Neural cell (in vitro differentiated cells): ENCODE measurements at regions not wholly inside any gene's neighbourhood (a gene's known extent, or its start where the extent isn't known, plus 50 kb on each side); places are given as distances from the start of the nearest gene placed in this dataset.

Experiments used
- H2AFZ ChIP-seq: fragments of 200-600, 300-800 bp; sonication (generic), shearing (Covaris generic); 2 replicates; pipeline ENCODE4 v1.6.0; 2014; ENCODE audit warnings: low read depth, mild to moderate bottlenecking, antibody characterized with exemption, low read length, moderate library complexity
- H3F3A ChIP-seq: fragments of 200-600 bp; shearing (Covaris generic); 2 replicates; pipeline ENCODE4 v1.6.1; 2016; ENCODE audit warnings: mild to moderate bottlenecking, moderate library complexity, mixed read lengths, antibody characterized with exemption, low read length; ENCODE audit not compliant: insufficient read depth, poor library complexity, severe bottlenecking
- H3K27ac ChIP-seq: fragments of 200-600, 300-800 bp; sonication (generic), shearing (Covaris generic); 2 replicates; pipeline ENCODE4 v1.5.1; 2014; ENCODE audit warnings: mild to moderate bottlenecking, low read length, moderate library complexity
- H3K27me3 ChIP-seq: fragments of 300-800, 200-600 bp; sonication (generic), shearing (Covaris generic); 2 replicates; pipeline ENCODE4 v1.6.0; 2014; ENCODE audit warnings: mild to moderate bottlenecking, low read depth, low read length, moderate library complexity; ENCODE audit not compliant: insufficient read depth
- H3K36me3 ChIP-seq: fragments of 300-800, 200-600 bp; sonication (generic), shearing (Covaris generic); 2 replicates; pipeline ENCODE4 v1.5.1; 2014; ENCODE audit warnings: mild to moderate bottlenecking, antibody characterized with exemption, low read length, moderate library complexity; ENCODE audit not compliant: insufficient read depth
- H3K4me2 ChIP-seq: fragments of 300-800, 200-600 bp; sonication (generic), shearing (Covaris generic); 2 replicates; pipeline ENCODE4 v1.6.0; 2014; ENCODE audit warnings: mild to moderate bottlenecking, low read length
- H3K4me3 ChIP-seq: fragments of 300-800, 200-600 bp; sonication (generic), shearing (Covaris generic); 2 replicates; pipeline ENCODE4 v1.5.1; 2014; ENCODE audit warnings: mild to moderate bottlenecking, low read length, moderate library complexity
- H3K79me2 ChIP-seq: fragments of 200-600 bp; shearing (Covaris generic); replicated peaks from 2 replicates; pipeline ENCODE4 v1.6.0; 2014; ENCODE audit warnings: mild to moderate bottlenecking, low read length, moderate library complexity; ENCODE audit not compliant: insufficient read depth
- H3K9ac ChIP-seq: fragments of 300-800, 200-600 bp; sonication (generic), shearing (Covaris generic); 2 replicates; pipeline ENCODE4 v1.6.1; 2016; ENCODE audit warnings: mild to moderate bottlenecking, low read length, mixed read lengths
- H3K9me2 ChIP-seq: fragments of 200-600 bp; shearing (Covaris generic); 2 replicates; pipeline ENCODE4 v1.6.1; 2016; ENCODE audit warnings: mild to moderate bottlenecking, low read length, mixed read lengths; ENCODE audit not compliant: insufficient read depth
- H3K9me3 ChIP-seq: fragments of 200-600, 300-800 bp; sonication (generic), shearing (Covaris generic); 2 replicates; pipeline ENCODE4 v1.6.1; 2016; ENCODE audit warnings: mild to moderate bottlenecking, mixed run types, low read length, moderate library complexity, mixed read lengths
- H4K20me1 ChIP-seq: fragments of 200-600 bp; shearing (Covaris generic); 2 replicates; pipeline ENCODE4 v1.6.1; 2016; ENCODE audit warnings: mild to moderate bottlenecking, mixed run types; ENCODE audit not compliant: insufficient read depth
- CTCF ChIP-seq: fragments of 450-650 bp; IDR thresholded peaks from 2 replicates; pipeline ENCODE4 v1.5.1; 2014; ENCODE audit warnings: antibody characterized with exemption, mild to moderate bottlenecking, moderate library complexity; ENCODE audit not compliant: poor library complexity, severe bottlenecking
- EP300 ChIP-seq: fragments of 450-650 bp; conservative IDR thresholded peaks from 2 replicates; pipeline ENCODE4 v1.6.1; 2014; ENCODE audit warnings: antibody characterized with exemption, mild to moderate bottlenecking, moderate library complexity; ENCODE audit not compliant: poor library complexity, severe bottlenecking
- EZH2 ChIP-seq: fragments of 200-600, 300-800 bp; shearing (Covaris generic), sonication (generic); IDR thresholded peaks from 2 replicates; pipeline ENCODE4 v1.6.1; 2014; ENCODE audit warnings: antibody characterized with exemption, low read length, borderline replicate concordance, mild to moderate bottlenecking; ENCODE audit not compliant: insufficient read depth, poor library complexity, severe bottlenecking
- MXI1 ChIP-seq: fragments of 450-650 bp; conservative IDR thresholded peaks from 2 replicates; pipeline ENCODE4 v1.6.1; 2014; ENCODE audit warnings: antibody characterized with exemption, mild to moderate bottlenecking; ENCODE audit not compliant: poor library complexity, severe bottlenecking
- POLR2AphosphoS5 ChIP-seq: IDR thresholded peaks from 2 replicates; pipeline ENCODE4 v1.6.1; 2012
- RAD21 ChIP-seq: fragments of 450-650 bp; conservative IDR thresholded peaks from 2 replicates; pipeline ENCODE4 v1.6.1; 2014; ENCODE audit warnings: antibody characterized with exemption, mild to moderate bottlenecking, moderate library complexity
- SMC3 ChIP-seq: fragments of 450-650 bp; conservative IDR thresholded peaks from 2 replicates; pipeline ENCODE4 v1.6.1; 2014; ENCODE audit warnings: antibody characterized with exemption, mild to moderate bottlenecking, moderate library complexity; ENCODE audit not compliant: poor library complexity
- TAF1 ChIP-seq: IDR thresholded peaks from 2 replicates; pipeline ENCODE4 v1.6.1; 2012; ENCODE audit warnings: low read depth
- TF ChIP-seq, protein P1 (sequence below): IDR thresholded peaks from 2 replicates; pipeline ENCODE4 v1.6.1; 2012; ENCODE audit warnings: borderline replicate concordance

GRCh38 chr6:169981969-169982368 is 230.5 kb downstream of the ERMARD start:
- no peak for TF ChIP-seq RAD21
- TF ChIP-seq EP300: no peak
- TF ChIP-seq CTCF: no peak
- no peak for TF ChIP-seq POLR2AphosphoS5
- TF ChIP-seq, protein P1, sequence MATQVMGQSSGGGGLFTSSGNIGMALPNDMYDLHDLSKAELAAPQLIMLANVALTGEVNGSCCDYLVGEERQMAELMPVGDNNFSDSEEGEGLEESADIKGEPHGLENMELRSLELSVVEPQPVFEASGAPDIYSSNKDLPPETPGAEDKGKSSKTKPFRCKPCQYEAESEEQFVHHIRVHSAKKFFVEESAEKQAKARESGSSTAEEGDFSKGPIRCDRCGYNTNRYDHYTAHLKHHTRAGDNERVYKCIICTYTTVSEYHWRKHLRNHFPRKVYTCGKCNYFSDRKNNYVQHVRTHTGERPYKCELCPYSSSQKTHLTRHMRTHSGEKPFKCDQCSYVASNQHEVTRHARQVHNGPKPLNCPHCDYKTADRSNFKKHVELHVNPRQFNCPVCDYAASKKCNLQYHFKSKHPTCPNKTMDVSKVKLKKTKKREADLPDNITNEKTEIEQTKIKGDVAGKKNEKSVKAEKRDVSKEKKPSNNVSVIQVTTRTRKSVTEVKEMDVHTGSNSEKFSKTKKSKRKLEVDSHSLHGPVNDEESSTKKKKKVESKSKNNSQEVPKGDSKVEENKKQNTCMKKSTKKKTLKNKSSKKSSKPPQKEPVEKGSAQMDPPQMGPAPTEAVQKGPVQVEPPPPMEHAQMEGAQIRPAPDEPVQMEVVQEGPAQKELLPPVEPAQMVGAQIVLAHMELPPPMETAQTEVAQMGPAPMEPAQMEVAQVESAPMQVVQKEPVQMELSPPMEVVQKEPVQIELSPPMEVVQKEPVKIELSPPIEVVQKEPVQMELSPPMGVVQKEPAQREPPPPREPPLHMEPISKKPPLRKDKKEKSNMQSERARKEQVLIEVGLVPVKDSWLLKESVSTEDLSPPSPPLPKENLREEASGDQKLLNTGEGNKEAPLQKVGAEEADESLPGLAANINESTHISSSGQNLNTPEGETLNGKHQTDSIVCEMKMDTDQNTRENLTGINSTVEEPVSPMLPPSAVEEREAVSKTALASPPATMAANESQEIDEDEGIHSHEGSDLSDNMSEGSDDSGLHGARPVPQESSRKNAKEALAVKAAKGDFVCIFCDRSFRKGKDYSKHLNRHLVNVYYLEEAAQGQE: no peak
- TF ChIP-seq EZH2: no peak
- TF ChIP-seq SMC3: no peak
- TF ChIP-seq TAF1: no peak
- TF ChIP-seq MXI1: no peak
- H3K4me3 ChIP-seq: no peak overlapping the region
- H3K4me2 ChIP-seq: no peak overlapping the region
- no peak overlapping the region for H3K9ac ChIP-seq
- no peak overlapping the region for H2AFZ ChIP-seq
- H4K20me1 ChIP-seq: no peaks in the 10 kb centered on the region
- H3K36me3 ChIP-seq: no peaks in the 10 kb centered on the region
- no peaks in the 10 kb centered on the region for H3K9me2 ChIP-seq
- no peaks in the 10 kb centered on the region for H3K9me3 ChIP-seq
- no peaks in the 10 kb centered on the region for H3K79me2 ChIP-seq
- no peaks in the 10 kb centered on the region for H3F3A ChIP-seq
- H3K27me3 ChIP-seq: no peaks in the 10 kb centered on the region
- no peak overlapping the region for H3K27ac ChIP-seq

- no peaks in the 10 kb centered on the region for H3K9me3 ChIP-seq
- no peak overlapping the region for H2AFZ ChIP-seq
- no peaks in the 10 kb centered on the region for H3K36me3 ChIP-seq
- H4K20me1 ChIP-seq: no peaks in the 10 kb centered on the region
- H3F3A ChIP-seq: no peaks in the 10 kb centered on the region
- H3K9me2 ChIP-seq: no peaks in the 10 kb centered on the region
- TF ChIP-seq EZH2 (no peak), RAD21 (no peak), SMC3 (no peak), CTCF (no peak), MXI1 (no peak), TAF1 (no peak), EP300 (no peak), POLR2AphosphoS5 (no peak)
- TF ChIP-seq, protein P1: no peak
- no peak overlapping the region for H3K27ac ChIP-seq
- no peak overlapping the region for H3K4me3 ChIP-seq
- no peak overlapping the region for H3K4me2 ChIP-seq
- H3K79me2 ChIP-seq: no peaks in the 10 kb centered on the region
- no peak overlapping the region for H3K9ac ChIP-seq
- H3K27me3 ChIP-seq: no peaks in the 10 kb centered on the region
Observed at GRCh38 chr6:169981568-169981967, 230.1 kb downstream of the ERMARD start.
